Epithelial cell of proximal tubule (primary cell): ENCODE measurements at regions not wholly inside any gene's neighbourhood (a gene's known extent, or its start where the extent isn't known, plus 50 kb on each side); places are given as distances from the start of the nearest gene placed in this dataset.

Source experiments
- DNase-seq: peaks from one replicate; pipeline ENCODE4 v3.0.0-alpha.2; 2011; ENCODE audit warnings: low read depth
- H3K4me3 ChIP-seq: 2 replicates; pipeline ENCODE4 v1.5.1; 2011; ENCODE audit warnings: low read depth, mild to moderate bottlenecking, low read length
- TF ChIP-seq, protein P1 (sequence below): conservative IDR thresholded peaks from 2 replicates; pipeline ENCODE4 v1.5.1; 2012; ENCODE audit warnings: low read depth, mild to moderate bottlenecking, low read length

DNA sequence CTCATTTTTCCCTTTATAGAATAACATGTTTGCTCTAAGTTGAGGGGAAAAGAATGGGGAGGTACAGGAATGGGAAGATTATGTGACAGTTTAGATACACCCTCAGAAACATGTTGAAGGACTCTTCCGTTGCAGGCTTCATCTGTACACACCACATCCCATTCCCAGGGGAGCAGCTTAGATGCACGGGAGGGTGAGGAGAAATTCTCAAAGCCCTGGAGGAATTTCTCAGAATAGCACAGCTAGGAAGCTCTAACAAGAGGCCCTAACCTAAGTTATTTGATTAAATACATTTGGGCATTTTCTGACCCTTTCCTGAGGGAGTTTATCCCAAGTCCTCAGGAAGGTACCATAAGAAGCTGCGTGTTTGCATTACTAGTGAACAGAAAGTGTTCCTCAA, 660.2 kb upstream of the IGFBP3 start:
- H3K4me3 ChIP-seq: no peak overlapping the region
- TF ChIP-seq, protein P1, sequence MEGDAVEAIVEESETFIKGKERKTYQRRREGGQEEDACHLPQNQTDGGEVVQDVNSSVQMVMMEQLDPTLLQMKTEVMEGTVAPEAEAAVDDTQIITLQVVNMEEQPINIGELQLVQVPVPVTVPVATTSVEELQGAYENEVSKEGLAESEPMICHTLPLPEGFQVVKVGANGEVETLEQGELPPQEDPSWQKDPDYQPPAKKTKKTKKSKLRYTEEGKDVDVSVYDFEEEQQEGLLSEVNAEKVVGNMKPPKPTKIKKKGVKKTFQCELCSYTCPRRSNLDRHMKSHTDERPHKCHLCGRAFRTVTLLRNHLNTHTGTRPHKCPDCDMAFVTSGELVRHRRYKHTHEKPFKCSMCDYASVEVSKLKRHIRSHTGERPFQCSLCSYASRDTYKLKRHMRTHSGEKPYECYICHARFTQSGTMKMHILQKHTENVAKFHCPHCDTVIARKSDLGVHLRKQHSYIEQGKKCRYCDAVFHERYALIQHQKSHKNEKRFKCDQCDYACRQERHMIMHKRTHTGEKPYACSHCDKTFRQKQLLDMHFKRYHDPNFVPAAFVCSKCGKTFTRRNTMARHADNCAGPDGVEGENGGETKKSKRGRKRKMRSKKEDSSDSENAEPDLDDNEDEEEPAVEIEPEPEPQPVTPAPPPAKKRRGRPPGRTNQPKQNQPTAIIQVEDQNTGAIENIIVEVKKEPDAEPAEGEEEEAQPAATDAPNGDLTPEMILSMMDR: no peak
- DNase-seq: no peak

DNA sequence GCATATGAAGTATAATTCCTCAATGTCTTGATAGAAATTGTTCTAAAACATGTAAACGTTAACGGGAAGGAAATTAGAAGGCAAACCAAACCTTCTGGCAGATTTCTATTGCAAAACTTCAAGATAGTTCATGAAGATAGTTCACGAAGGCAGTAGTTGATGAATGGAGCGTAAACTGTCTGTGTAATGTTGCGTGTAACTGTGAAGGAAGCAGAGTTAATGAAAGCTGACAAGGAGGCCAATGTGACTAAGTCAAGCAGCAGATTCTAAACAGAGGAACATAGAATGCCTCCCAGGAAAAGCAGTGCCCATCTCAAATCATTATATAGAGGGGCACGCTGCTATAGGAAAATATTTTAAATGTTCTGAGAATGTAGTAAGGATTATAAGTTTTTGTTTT, 659.7 kb upstream of the IGFBP3 start:
- no peak overlapping the region for H3K4me3 ChIP-seq
- no peak for DNase-seq
- TF ChIP-seq, protein P1: no peak

DNA sequence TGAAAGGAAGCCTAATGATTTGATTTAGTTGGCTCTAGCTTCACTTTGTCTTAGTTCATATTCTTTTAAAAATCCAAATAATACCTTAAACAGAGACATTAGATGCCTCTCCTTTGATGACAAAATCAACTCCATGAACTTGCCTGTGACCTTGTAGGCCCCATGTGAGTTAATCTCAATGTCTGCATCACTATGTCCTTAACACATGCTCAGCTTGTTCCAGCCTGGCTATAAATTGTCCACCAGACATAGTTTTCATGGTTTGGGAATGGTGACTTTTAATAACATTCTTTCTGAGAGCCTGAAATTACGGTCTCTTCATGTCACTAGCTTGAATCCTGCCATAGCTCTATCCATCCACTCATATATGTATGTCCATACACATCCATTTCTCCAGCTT, 656.3 kb upstream of the IGFBP3 start:
- DNase-seq: no peak
- TF ChIP-seq, protein P1: no peak
- no peak overlapping the region for H3K4me3 ChIP-seq

DNA sequence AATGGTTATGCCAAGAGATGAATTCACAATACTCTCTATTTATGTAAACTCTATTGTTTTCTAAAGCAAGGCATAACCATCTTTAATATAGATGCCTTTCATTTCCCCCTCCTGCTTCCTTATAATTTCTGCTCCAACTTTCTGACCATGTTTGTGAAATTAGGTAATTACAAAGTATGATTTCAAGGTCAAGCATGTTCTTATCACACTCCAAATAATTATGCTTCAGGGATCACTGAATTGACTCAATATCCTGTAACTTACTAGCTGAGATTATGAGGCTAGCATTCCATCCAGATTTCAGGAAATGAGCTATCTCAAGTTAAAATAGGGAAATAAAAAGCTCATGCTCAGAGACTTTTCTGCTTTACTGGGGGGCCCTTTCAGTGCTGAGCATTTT, 655.9 kb upstream of the IGFBP3 start:
- DNase-seq: no peak
- TF ChIP-seq, protein P1: no peak
- no peak overlapping the region for H3K4me3 ChIP-seq

DNA sequence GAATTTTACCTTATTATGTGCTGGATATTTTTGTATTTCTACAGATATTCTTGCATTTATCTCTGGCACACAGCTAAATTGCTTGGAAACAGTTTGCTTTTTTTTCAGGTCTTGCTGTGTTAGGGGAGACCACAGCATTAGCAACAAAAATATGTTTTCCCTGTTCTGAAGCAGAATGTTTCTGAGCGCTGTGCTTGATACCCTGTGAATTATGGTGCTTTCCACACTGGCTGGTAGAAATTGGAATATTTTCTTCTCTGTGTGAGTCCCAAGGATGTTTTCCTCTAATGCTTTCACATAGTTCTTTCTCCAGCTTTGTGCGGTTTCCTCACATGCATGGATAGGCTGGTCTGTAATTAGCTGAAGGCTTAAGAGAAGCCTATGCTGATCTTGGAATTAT, 651.6 kb upstream of the IGFBP3 start:
- no peak overlapping the region for H3K4me3 ChIP-seq
- TF ChIP-seq, protein P1: no peak
- no peak for DNase-seq

DNA sequence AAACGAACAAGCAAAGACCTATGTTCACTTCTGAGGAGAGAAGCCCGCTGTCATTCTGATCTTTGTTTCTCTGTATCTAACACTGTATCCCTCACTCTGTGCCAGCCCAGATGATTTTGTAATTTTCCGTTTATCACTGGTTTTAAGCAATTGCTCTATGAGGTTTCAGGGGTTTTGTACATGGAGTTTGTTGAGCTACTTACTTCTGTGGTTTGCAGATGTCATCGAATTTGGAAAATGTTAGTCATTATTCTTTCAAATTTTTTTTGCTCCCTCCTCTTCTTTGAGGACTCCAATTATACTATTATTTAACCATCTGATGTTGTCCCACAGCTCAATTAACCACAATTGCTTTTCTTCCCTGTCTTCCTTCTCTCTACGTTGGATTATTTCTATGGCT, 650.9 kb upstream of the IGFBP3 start:
- no peak overlapping the region for H3K4me3 ChIP-seq
- TF ChIP-seq, protein P1: no peak
- DNase-seq: no peak

DNA sequence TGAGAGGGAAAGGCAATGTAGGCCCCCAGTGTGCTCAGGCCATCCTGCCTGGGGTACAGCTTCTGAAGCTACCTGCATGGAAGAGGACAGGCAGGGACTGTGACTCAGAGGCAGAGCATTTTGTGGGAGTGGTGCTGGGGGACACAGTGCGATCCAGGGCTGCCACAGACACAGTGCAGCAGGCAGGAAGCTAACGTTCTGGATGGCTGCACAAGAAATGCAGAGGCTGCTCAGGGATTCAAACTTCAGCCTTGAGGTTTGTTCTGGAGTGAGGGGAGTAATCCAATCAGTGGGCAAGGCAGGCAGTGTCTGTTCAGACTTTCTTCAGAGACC, 648.0 kb upstream of the IGFBP3 start:
- DNase-seq: no peak
- TF ChIP-seq, protein P1: no peak

More for the DNA sequence above, 648.0 kb upstream of the IGFBP3 start:
- H3K4me3 ChIP-seq: no peak overlapping the region
